ENCODE measurements at regions not wholly inside any gene's neighbourhood (a gene's known extent, or its start where the extent isn't known, plus 50 kb on each side); places are given as distances from the start of the nearest gene placed in this dataset.

- no peak for TF ChIP-seq CTCF (CRISPR knock-in tag; IDR thresholded peaks at IDR 0.05)
- TF ChIP-seq MAFG (CRISPR knock-in tag; IDR thresholded peaks at IDR 0.05) = no peak
- no peak for TF ChIP-seq AFF4 (CRISPR knock-in tag; IDR thresholded peaks at IDR 0.05)
- TF ChIP-seq ZNF256 (CRISPR knock-in tag; conservative IDR thresholded peaks at IDR 0.05) = no peak
Observed at GRCh38 chr10:29791773-29792172, 157.0 kb upstream of the SVIL start.
